CD4-positive, alpha-beta T cell (primary cell): ENCODE measurements at regions not wholly inside any gene's neighbourhood (a gene's known extent, or its start where the extent isn't known, plus 50 kb on each side); places are given as distances from the start of the nearest gene placed in this dataset.

Experiments used
- ATAC-seq: fragments of 200-7000 bp; cut with Tn5 transposase; one replicate; pipeline ENCODE4 v1.10.0; 2022; ENCODE audit warnings: mild to moderate bottlenecking; ENCODE audit not compliant: poor library complexity
- CTCF ChIA-PET: fragments of 350-600 bp; sonication (Branson Sonifier 250); formaldehyde crosslinking; loops from one replicate; lab custom pipeline; 2021; ENCODE audit warnings: antibody characterized with exemption, inconsistent platforms; lab: Charles Lee
- POLR2A ChIA-PET: fragments of 350-600 bp; sonication (Branson Sonifier 250); formaldehyde crosslinking; loops from one replicate; lab custom pipeline; 2021; ENCODE audit warnings: antibody characterized with exemption, inconsistent platforms; lab: Charles Lee
- DNase-seq, 14 experiments: peaks; one replicate each; pipeline ENCODE4 v3.0.0-alpha.2; 2013 to 2020; ENCODE audit warnings: mixed read lengths in 2 of 14
- H3K27ac ChIP-seq, 2 donors: one replicate each; pipeline versions ENCODE4 v1.5.1 to v1.7.0; 2013; ENCODE audit warnings: low read length in 2 of 2, low read depth in 1 of 2, mild to moderate bottlenecking in 1 of 2
- H3K27me3 ChIP-seq, 2 experiments: 1 replicate in 1 of 2; 2 replicates in 1 of 2; pipeline versions ENCODE4 v1.6.1 to v1.7.0; 2013; ENCODE audit warnings: low read length in 2 of 2, control low read depth in 1 of 2, mild to moderate bottlenecking in 1 of 2, moderate library complexity in 1 of 2; ENCODE audit not compliant: insufficient read depth in 2 of 2, control insufficient read depth in 1 of 2
- H3K36me3 ChIP-seq: one replicate; pipeline ENCODE4 v1.6.1; 2013; ENCODE audit warnings: low read length, control low read depth; ENCODE audit not compliant: insufficient read depth
- H3K4me1 ChIP-seq: one replicate; pipeline ENCODE4 v1.6.1; 2013; ENCODE audit warnings: low read length, control low read depth; ENCODE audit not compliant: insufficient read depth
- H3K4me3 ChIP-seq: one replicate; pipeline ENCODE4 v1.5.1; 2013; ENCODE audit warnings: mild to moderate bottlenecking, low read length, moderate library complexity
- H3K9me3 ChIP-seq, 2 experiments: 1 replicate in 1 of 2; 2 replicates in 1 of 2; pipeline versions ENCODE4 v1.6.1 to v1.7.0; 2013; ENCODE audit warnings: low read length in 2 of 2, mild to moderate bottlenecking in 2 of 2, control low read depth in 1 of 2, moderate library complexity in 1 of 2; ENCODE audit not compliant: control insufficient read depth in 1 of 2, insufficient read depth in 1 of 2
- H3K27ac Mint-ChIP-seq: one replicate; pipeline ENCODE4 v1.8.0; 2020; ENCODE audit warnings: mixed read lengths
- H3K27me3 Mint-ChIP-seq: one replicate; pipeline ENCODE4 v1.8.0; 2021; ENCODE audit warnings: mixed read lengths
- H3K36me3 Mint-ChIP-seq: one replicate; pipeline ENCODE4 v1.8.0; 2021; ENCODE audit warnings: low read depth, mixed read lengths
- H3K4me1 Mint-ChIP-seq: one replicate; pipeline ENCODE4 v1.8.0; 2021; ENCODE audit warnings: low read depth, mixed read lengths
- H3K4me3 Mint-ChIP-seq: one replicate; pipeline ENCODE4 v1.8.0; 2020; ENCODE audit warnings: mild to moderate bottlenecking, mixed read lengths
- H3K9me3 Mint-ChIP-seq: one replicate; pipeline ENCODE4 v1.8.0; 2020; ENCODE audit warnings: mixed read lengths
- intact Hi-C, 2 experiments: fragments of 100-400 bp; cut with DNase I in 1 of 2; cut with micrococcal nuclease in 1 of 2; formaldehyde crosslinking; loops; one replicate each; pipeline versions ENCODE4 v1.15.1 to v1.9.0; 2023 to 2025; cut with DNase I, micrococcal nuclease
- TF ChIP-seq, protein P1 (sequence below): fragments of 200-600 bp; IDR thresholded peaks from one replicate; pipeline ENCODE4 v1.8.0; 2022; ENCODE audit warnings: antibody characterized with exemption, mild to moderate bottlenecking

DNA sequence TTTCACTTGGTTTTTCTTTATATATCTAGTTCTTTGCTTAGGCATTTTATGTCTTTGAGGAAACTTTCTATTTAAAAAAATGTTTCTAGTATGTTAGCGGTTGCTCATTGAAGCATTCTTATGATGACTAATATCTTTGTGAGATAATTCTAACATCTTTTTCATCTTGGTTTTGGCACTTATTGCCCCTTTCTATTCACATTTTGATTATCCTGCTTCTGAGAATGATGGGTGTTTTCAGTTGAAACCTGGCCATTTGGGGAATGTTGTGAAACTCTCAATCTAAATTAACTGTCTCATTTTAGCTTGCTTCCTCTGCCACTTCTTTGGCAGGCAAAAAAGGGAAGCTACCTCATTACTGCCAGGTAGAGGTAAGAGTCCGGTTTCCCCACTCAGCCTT lies 683.1 kb downstream of the DOK5 start:
- peaks cover 0 to 4% of the 10 kb centered on the region in 2 experiments for H3K9me3 ChIP-seq
- TF ChIP-seq, protein P1, sequence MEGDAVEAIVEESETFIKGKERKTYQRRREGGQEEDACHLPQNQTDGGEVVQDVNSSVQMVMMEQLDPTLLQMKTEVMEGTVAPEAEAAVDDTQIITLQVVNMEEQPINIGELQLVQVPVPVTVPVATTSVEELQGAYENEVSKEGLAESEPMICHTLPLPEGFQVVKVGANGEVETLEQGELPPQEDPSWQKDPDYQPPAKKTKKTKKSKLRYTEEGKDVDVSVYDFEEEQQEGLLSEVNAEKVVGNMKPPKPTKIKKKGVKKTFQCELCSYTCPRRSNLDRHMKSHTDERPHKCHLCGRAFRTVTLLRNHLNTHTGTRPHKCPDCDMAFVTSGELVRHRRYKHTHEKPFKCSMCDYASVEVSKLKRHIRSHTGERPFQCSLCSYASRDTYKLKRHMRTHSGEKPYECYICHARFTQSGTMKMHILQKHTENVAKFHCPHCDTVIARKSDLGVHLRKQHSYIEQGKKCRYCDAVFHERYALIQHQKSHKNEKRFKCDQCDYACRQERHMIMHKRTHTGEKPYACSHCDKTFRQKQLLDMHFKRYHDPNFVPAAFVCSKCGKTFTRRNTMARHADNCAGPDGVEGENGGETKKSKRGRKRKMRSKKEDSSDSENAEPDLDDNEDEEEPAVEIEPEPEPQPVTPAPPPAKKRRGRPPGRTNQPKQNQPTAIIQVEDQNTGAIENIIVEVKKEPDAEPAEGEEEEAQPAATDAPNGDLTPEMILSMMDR: no peak
- intact Hi-C loops: no loop called here
- no peaks in the 10 kb centered on the region for H3K27me3 ChIP-seq
- no peaks in the 10 kb centered on the region for H3K36me3 ChIP-seq
- H3K4me1 ChIP-seq: no peaks in the 10 kb centered on the region
- no peak for DNase-seq
- CTCF ChIA-PET: no interaction called here
- H3K4me3 ChIP-seq: no peak overlapping the region
- Mint-ChIP-seq H3K9me3 (peaks cover 9% of the 10 kb centered on the region), H3K36me3 (no peaks in the 10 kb centered on the region), H3K27me3 (no peaks in the 10 kb centered on the region), H3K4me3 (no peak overlapping the region), H3K27ac (no peak overlapping the region), H3K4me1 (no peaks in the 10 kb centered on the region)
- no peak overlapping the region for H3K27ac ChIP-seq
- no peak for ATAC-seq
- POLR2A ChIA-PET: no interaction called here

DNA sequence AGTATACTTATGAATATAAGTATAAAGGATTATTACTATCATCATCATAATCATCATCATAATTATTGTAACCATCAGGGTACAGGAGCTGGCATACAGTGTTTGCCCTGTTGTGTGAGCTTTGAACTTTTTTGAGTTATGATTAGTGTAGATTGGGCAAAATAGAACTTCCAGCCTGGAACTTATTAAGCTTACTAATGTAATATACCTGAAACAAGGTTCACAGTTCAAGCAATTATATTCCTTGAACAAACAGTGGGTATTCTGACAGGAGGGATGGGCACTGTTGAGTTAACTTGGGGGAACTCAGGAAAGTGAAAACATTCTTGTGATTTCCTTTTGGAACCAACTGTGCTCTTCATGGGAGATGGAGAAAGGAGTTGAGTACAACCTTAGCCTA lies 680.0 kb downstream of the DOK5 start:
- H3K36me3 Mint-ChIP-seq: no peaks in the 10 kb centered on the region
- intact Hi-C loops: no loop called here
- no peak overlapping the region for H3K27ac ChIP-seq
- CTCF ChIA-PET: no interaction called here
- TF ChIP-seq, protein P1: no peak
- peaks cover 7% of the 10 kb centered on the region for H3K9me3 Mint-ChIP-seq
- DNase-seq (no peak), ATAC-seq (no peak)
- no peaks in the 10 kb centered on the region for H3K4me1 ChIP-seq
- H3K4me3 Mint-ChIP-seq: no peak overlapping the region
- peaks cover 0 to 4% of the 10 kb centered on the region in 2 experiments for H3K9me3 ChIP-seq
- no peaks in the 10 kb centered on the region for H3K27me3 ChIP-seq
- H3K36me3 ChIP-seq: no peaks in the 10 kb centered on the region
- H3K27me3 Mint-ChIP-seq: no peaks in the 10 kb centered on the region
- no peaks in the 10 kb centered on the region for H3K4me1 Mint-ChIP-seq
- H3K4me3 ChIP-seq: no peak overlapping the region
- POLR2A ChIA-PET: no interaction called here
- H3K27ac Mint-ChIP-seq: no peak overlapping the region

DNA sequence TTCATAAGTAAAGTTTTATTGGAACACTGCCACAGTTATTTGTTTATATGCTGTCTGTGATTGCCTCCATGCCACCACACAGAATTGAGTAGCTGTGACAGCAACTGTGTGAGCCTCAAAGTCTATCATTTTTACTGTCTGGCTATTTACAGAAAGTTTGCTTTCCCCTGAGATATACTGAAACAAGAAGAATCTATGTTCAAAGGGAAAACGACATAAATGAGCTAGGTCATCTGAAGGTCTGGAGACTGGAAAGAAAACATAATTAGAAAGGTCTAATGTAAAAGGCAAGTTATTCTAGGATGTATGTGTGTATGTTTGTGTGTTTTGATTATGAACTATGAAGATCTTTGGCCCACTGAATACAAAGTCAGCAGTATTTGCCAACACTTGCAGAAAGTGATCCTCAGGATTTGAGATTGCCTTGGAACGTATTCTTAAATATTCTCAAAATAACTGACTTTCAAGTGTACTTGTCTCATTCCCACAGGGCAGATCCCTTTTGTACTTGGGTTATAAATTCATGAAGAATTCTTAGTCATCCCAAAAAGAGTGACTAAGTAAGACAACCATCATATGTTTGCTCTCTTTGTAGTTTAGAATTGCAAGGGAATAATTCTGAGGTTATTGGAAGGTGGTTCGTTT lies 677.7 kb downstream of the DOK5 start:
- Mint-ChIP-seq H3K27ac (no peak overlapping the region), H3K4me1 (no peaks in the 10 kb centered on the region), H3K9me3 (peaks cover 7% of the 10 kb centered on the region), H3K27me3 (no peaks in the 10 kb centered on the region), H3K36me3 (no peaks in the 10 kb centered on the region), H3K4me3 (no peak overlapping the region)
- ChIA-PET POLR2A (no interaction called here), CTCF (interaction anchor here (1.2 kb wide), 1 partner anchor 9 kb away, joined by 4 read pairs; no protein-coding TSS in a partner anchor)
- Histone ChIP-seq H3K27me3 (no peaks in the 10 kb centered on the region), H3K4me3 (no peak overlapping the region), H3K4me1 (no peaks in the 10 kb centered on the region), H3K9me3 (peaks cover 0 to 4% of the 10 kb centered on the region in 2 experiments), H3K36me3 (no peaks in the 10 kb centered on the region), H3K27ac (no peak overlapping the region)
- intact Hi-C loops: no loop called here
- DNase-seq (no peak), ATAC-seq (no peak)
- TF ChIP-seq, protein P1: no peak
